ENCODE measurements at regions not wholly inside any gene's neighbourhood (a gene's known extent, or its start where the extent isn't known, plus 50 kb on each side); places are given as distances from the start of the nearest gene placed in this dataset.
"Not testable (repeated sequence)": the region's sequence is repeated elsewhere in the genome, so short reads cannot be mapped to it uniquely, and the experiment has no call there.

- DNase-seq = no peak
These were observed 1257.1 kb downstream of the NSUN3 start for GRCh38 chr3:95319921-95320494.

- DNase-seq = no peak
These were observed 1264.6 kb downstream of the NSUN3 start for GRCh38 chr3:95327478-95327877.

GRCh38 chr3:95333826-95334225 lies 1271.0 kb downstream of the NSUN3 start:
- DNase-seq = no peak

GRCh38 chr3:95334461-95334860 lies 1271.6 kb downstream of the NSUN3 start:
- no peak for DNase-seq

- DNase-seq = no peak
These were observed 1272.7 kb downstream of the NSUN3 start for GRCh38 chr3:95335517-95335916.

GRCh38 chr3:95338446-95338845 lies 1275.6 kb downstream of the NSUN3 start:
- DNase-seq = no peak

- DNase-seq = no peak
These were observed 1278.5 kb downstream of the NSUN3 start for GRCh38 chr3:95341314-95341713.

GRCh38 chr3:95343228-95343627 lies 1280.4 kb downstream of the NSUN3 start:
- DNase-seq = no peak

- DNase-seq = no peak
These were observed 1280.9 kb downstream of the NSUN3 start for GRCh38 chr3:95343767-95344166.

- DNase-seq = not testable (repeated sequence)
These were observed 1285.1 kb downstream of the NSUN3 start for GRCh38 chr3:95347936-95348335.

GRCh38 chr3:95348879-95349278 lies 1286.0 kb downstream of the NSUN3 start:
- DNase-seq = no peak

- no peak for DNase-seq
These were observed 1287.2 kb downstream of the NSUN3 start for GRCh38 chr3:95350049-95350448.

- DNase-seq = no peak
These were observed 1288.3 kb downstream of the NSUN3 start for GRCh38 chr3:95351158-95351557.

GRCh38 chr3:95352471-95352870 lies 1289.6 kb downstream of the NSUN3 start:
- DNase-seq = no peak

GRCh38 chr3:95354489-95354888 lies 1291.6 kb downstream of the NSUN3 start:
- no peak for DNase-seq

- no peak for DNase-seq
These were observed 1294.1 kb downstream of the NSUN3 start for GRCh38 chr3:95356764-95357501.

- no peak for DNase-seq
These were observed 1324.6 kb downstream of the NSUN3 start for GRCh38 chr3:95387242-95388021.

- no peak for DNase-seq
These were observed 1327.0 kb downstream of the NSUN3 start for GRCh38 chr3:95389725-95390313.

- DNase-seq = no peak
These were observed 1331.4 kb downstream of the NSUN3 start for GRCh38 chr3:95394286-95394685.

- DNase-seq = no peak
These were observed 1336.7 kb downstream of the NSUN3 start for GRCh38 chr3:95399585-95399984.

GRCh38 chr3:95401693-95402092 lies 1338.8 kb downstream of the NSUN3 start:
- DNase-seq = no peak

GRCh38 chr3:95407709-95408463 lies 1345.0 kb downstream of the NSUN3 start:
- no peak for DNase-seq

- DNase-seq = no peak
These were observed 1345.6 kb downstream of the NSUN3 start for GRCh38 chr3:95408464-95408862.

Measured in NCI-H1105 (cell line).